ENCODE measurements at regions not wholly inside any gene's neighbourhood (a gene's known extent, or its start where the extent isn't known, plus 50 kb on each side); places are given as distances from the start of the nearest gene placed in this dataset.
"Not testable (repeated sequence)": the region's sequence is repeated elsewhere in the genome, so short reads cannot be mapped to it uniquely, and the experiment has no call there.

DNA sequence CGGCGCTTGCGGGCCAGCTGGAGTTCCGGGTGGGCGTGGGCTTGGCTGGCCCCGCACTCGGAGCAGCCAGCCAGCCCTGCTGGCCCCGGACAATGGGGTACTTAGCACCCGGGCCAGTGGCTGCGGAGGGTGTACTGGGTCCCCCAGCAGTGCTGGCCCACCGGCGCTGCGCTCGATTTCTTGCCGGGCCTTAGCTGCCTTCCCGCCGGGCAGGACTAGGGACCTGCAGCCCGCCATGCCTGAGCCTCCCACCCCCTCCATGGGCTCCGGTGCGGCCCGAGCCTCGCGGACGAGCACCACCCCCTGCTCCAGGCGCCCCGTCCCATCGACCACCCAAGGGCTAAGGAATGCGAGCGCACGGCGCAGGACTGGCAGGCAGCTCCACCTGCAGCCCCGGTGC is 61.4 kb upstream of the CAPRIN1 start:
- POLR2A ChIA-PET (ENCODE audit: partially characterized antibody); intact Hi-C loops (cut with micrococcal nuclease); H3K9me3 Mint-ChIP-seq; H3K36me3 Mint-ChIP-seq; H3K27ac ChIP-seq (ENCODE audit: low read depth, low read length); H3K27ac Mint-ChIP-seq; DNase-seq; H3K4me3 Mint-ChIP-seq; H3K27me3 ChIP-seq (ENCODE audit: insufficient read depth, low read length); H3K4me1 ChIP-seq (ENCODE audit: insufficient read depth, low read length); H3K4me3 ChIP-seq (ENCODE audit: low read length in 2 of 2); H3K36me3 ChIP-seq (ENCODE audit: insufficient read depth, low read length); H3K27me3 Mint-ChIP-seq; H3K4me1 Mint-ChIP-seq; H3K9me3 ChIP-seq (ENCODE audit: control insufficient read depth in 1 of 2, low read length in 2 of 2): not testable (repeated sequence)
- CTCF ChIA-PET (ENCODE audit: partially characterized antibody) = interaction anchor here (0.9 to 3.7 kb wide), 2 partner anchors 8 to 181 kb away, joined by 3 to 29 read pairs; no protein-coding TSS in a partner anchor

DNA sequence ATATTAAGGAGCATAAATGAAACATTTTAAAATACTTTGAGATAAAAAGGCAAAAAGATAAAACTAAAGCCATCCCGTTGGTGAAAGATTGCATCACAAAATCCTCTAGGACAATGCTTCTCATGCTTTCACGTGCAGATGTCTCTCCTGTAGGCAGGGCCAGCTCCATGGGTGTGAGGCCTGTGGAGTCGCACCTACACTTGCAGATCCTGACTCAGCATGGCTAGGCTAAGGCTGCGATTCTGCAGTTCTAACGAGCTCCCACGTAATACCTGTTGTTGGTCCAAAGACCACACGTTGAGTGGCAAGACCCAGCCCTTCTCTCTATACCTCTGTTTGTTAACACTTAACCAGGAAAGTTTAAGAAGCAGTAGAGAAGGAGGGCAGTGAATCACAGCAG is 62.1 kb upstream of the CAPRIN1 start:
- Mint-ChIP-seq H3K27ac (no peak overlapping the region), H3K4me1 (peaks cover 3 to 7% (median 5%) of the 10 kb centered on the region in 4 donors), H3K4me3 (no peak overlapping the region), H3K36me3 (no peaks in the 10 kb centered on the region), H3K9me3 (no peaks in the 10 kb centered on the region), H3K27me3 (peaks cover 1 to 7% of the 10 kb centered on the region in 2 donors)
- Histone ChIP-seq H3K4me3 (ENCODE audit: low read length in 2 of 2) (no peak overlapping the region), H3K36me3 (ENCODE audit: insufficient read depth, low read length) (no peaks in the 10 kb centered on the region), H3K27me3 (ENCODE audit: insufficient read depth, low read length) (no peaks in the 10 kb centered on the region), H3K4me1 (ENCODE audit: insufficient read depth, low read length) (peaks cover 6% of the 10 kb centered on the region), H3K27ac (ENCODE audit: low read depth, low read length) (no peak overlapping the region), H3K9me3 (ENCODE audit: control insufficient read depth in 1 of 2, low read length in 2 of 2) (no peaks in the 10 kb centered on the region)
- intact Hi-C loops (cut with micrococcal nuclease) = no loop called here
- DNase-seq = no peak
- CTCF ChIA-PET (ENCODE audit: partially characterized antibody) = interaction anchor here (1.1 to 3.7 kb wide), 3 partner anchors 8 to 59 kb away, joined by 3 to 29 read pairs (median 7); no protein-coding TSS in a partner anchor
- POLR2A ChIA-PET (ENCODE audit: partially characterized antibody) = no interaction called here

DNA sequence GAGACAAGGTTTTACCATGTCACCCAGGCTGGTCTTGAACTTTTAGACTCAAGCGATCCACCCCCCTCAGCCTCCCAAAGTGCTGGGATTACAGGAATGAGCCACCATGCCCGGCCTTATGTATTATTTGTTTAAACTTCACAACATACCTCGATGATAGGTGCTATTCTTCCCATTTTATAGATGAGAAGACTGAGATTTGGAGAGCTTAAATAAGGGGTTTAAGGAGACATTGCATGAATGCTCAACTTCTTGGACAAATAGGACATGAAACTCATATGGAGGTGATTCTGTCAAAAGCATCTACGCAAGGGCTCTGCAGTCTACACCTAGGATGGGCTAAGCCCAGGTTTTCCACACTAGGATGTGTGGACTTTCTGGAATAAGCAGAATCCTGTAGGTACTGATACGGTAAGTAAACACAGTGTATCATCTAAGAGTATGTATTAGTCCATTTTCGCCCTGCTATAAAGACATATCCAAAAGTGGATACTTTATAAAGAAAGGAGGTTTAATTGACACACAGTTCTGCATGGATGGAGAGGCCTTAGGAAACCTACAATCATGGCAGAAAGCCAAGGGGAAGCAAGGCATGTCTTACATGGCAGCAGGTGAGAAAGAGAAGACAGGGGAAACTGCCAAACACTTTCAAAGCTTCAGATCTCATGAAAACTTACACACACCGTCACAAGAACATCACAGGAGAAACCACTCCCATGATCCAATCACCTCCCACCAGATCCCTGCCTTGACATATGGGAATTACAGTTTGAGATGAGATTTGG is 62.8 kb upstream of the CAPRIN1 start:
- Histone ChIP-seq H3K36me3 (ENCODE audit: insufficient read depth, low read length) (no peaks in the 10 kb centered on the region), H3K4me1 (ENCODE audit: insufficient read depth, low read length) (peaks cover 6% of the 10 kb centered on the region), H3K27me3 (ENCODE audit: insufficient read depth, low read length) (no peaks in the 10 kb centered on the region), H3K9me3 (ENCODE audit: control insufficient read depth in 1 of 2, low read length in 2 of 2) (no peaks in the 10 kb centered on the region), H3K27ac (ENCODE audit: low read depth, low read length) (no peak overlapping the region), H3K4me3 (ENCODE audit: low read length in 2 of 2) (no peak overlapping the region)
- H3K36me3 Mint-ChIP-seq = no peaks in the 10 kb centered on the region
- ChIA-PET CTCF (ENCODE audit: partially characterized antibody) (interaction anchor here (0.5 to 3.7 kb wide), 29 partner anchors 9 to 389 kb away, joined by 3 to 29 read pairs (median 5); partner anchors contain the start of gene ABTB2), POLR2A (ENCODE audit: partially characterized antibody) (no interaction called here)
- no peak overlapping the region for H3K4me3 Mint-ChIP-seq
- H3K9me3 Mint-ChIP-seq = no peaks in the 10 kb centered on the region
- peaks cover 3 to 7% (median 5%) of the 10 kb centered on the region in 4 donors for H3K4me1 Mint-ChIP-seq
- DNase-seq = no peak
- intact Hi-C loops (cut with micrococcal nuclease) = loop anchor here (1.0 kb wide), 2 partner anchors 130 to 180 kb away; no protein-coding TSS in a partner anchor
- H3K27me3 Mint-ChIP-seq = peaks cover 1 to 8% of the 10 kb centered on the region in 2 donors
- H3K27ac Mint-ChIP-seq = no peak overlapping the region

DNA sequence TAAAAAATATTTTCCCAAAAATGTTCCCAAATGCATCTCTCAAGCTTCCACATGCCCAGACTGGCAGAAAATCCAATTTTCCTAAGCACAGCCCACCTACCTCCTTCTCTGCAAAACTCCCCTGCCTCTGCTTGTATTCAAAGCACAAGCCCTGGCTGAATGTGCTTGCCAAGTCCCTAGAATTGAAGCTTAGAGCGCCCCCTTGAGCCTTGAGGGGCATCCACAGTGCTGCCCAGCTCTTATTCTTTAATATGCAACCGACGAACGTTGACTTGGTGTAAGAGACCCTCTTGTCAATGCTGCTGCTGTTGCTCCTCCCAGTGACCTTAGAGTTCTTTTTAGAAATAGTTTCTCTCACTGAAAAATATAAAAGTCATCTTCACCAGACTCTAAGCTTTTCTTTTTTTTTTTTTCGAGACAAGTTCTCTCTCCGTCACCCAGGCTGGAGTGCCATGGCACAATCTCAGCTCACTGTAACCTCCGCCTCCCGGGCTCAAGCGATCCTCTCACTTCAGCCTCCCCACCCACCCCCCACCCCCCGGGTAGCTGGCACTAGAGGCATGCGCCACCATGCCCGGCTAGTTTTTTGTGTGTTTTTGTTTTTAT is 63.5 kb upstream of the CAPRIN1 start:
- Mint-ChIP-seq H3K4me3 (no peak overlapping the region), H3K27me3 (peaks cover 1 to 8% of the 10 kb centered on the region in 2 donors), H3K4me1 (peaks cover 3 to 7% (median 5%) of the 10 kb centered on the region in 4 donors), H3K27ac (no peak overlapping the region), H3K9me3 (no peaks in the 10 kb centered on the region), H3K36me3 (no peaks in the 10 kb centered on the region)
- no peaks in the 10 kb centered on the region for H3K27me3 ChIP-seq (ENCODE audit: insufficient read depth, low read length)
- ChIA-PET CTCF (ENCODE audit: partially characterized antibody) (interaction anchor here (0.5 to 3.7 kb wide), 38 partner anchors 10 to 392 kb away, joined by 3 to 29 read pairs (median 5); partner anchors contain the start of gene ABTB2), POLR2A (ENCODE audit: partially characterized antibody) (no interaction called here)
- no peaks in the 10 kb centered on the region for H3K36me3 ChIP-seq (ENCODE audit: insufficient read depth, low read length)
- H3K4me3 ChIP-seq (ENCODE audit: low read length in 2 of 2) = no peak overlapping the region
- peaks cover 6% of the 10 kb centered on the region for H3K4me1 ChIP-seq (ENCODE audit: insufficient read depth, low read length)
- DNase-seq = peak; percentile 61 to 73 (median 67)
- intact Hi-C loops (cut with micrococcal nuclease) = loop anchor here (1.0 kb wide), 2 partner anchors 130 to 180 kb away; no protein-coding TSS in a partner anchor
- no peak overlapping the region for H3K27ac ChIP-seq (ENCODE audit: low read depth, low read length)
- no peaks in the 10 kb centered on the region for H3K9me3 ChIP-seq (ENCODE audit: control insufficient read depth in 1 of 2, low read length in 2 of 2)

DNA sequence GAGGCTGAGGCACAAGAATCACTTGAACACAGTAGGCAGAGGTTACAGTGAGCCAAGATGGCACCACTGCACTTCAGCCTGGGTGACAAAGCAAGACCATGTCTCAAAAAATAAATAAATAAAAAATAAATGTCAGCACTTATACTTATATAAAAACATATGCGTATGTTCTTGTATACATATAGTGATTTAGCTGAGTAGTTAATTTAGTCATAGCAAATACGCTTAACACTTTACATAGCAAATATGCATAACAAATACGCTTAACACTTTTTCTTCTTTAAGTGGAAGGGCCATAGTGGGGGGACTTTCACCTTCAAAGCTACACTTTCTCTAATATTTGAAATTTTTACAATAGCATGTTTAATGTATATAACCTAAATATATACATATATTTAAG is 64.0 kb upstream of the CAPRIN1 start:
- Histone ChIP-seq H3K4me3 (ENCODE audit: low read length in 2 of 2) (no peak overlapping the region), H3K4me1 (ENCODE audit: insufficient read depth, low read length) (peaks cover 6% of the 10 kb centered on the region), H3K27me3 (ENCODE audit: insufficient read depth, low read length) (no peaks in the 10 kb centered on the region), H3K36me3 (ENCODE audit: insufficient read depth, low read length) (no peaks in the 10 kb centered on the region), H3K9me3 (ENCODE audit: control insufficient read depth in 1 of 2, low read length in 2 of 2) (no peaks in the 10 kb centered on the region), H3K27ac (ENCODE audit: low read depth, low read length) (no peak overlapping the region)
- Mint-ChIP-seq H3K36me3 (no peaks in the 10 kb centered on the region), H3K4me3 (no peak overlapping the region), H3K27ac (no peak overlapping the region), H3K4me1 (peaks cover 3 to 7% (median 5%) of the 10 kb centered on the region in 4 donors), H3K27me3 (peaks cover 1 to 8% of the 10 kb centered on the region in 2 donors), H3K9me3 (no peaks in the 10 kb centered on the region)
- intact Hi-C loops (cut with micrococcal nuclease) = no loop called here
- no peak for DNase-seq
- ChIA-PET POLR2A (ENCODE audit: partially characterized antibody) (no interaction called here), CTCF (ENCODE audit: partially characterized antibody) (interaction anchor here (0.6 to 3.7 kb wide), 37 partner anchors 9 to 392 kb away, joined by 3 to 29 read pairs (median 5); partner anchors contain the start of gene ABTB2)

DNA sequence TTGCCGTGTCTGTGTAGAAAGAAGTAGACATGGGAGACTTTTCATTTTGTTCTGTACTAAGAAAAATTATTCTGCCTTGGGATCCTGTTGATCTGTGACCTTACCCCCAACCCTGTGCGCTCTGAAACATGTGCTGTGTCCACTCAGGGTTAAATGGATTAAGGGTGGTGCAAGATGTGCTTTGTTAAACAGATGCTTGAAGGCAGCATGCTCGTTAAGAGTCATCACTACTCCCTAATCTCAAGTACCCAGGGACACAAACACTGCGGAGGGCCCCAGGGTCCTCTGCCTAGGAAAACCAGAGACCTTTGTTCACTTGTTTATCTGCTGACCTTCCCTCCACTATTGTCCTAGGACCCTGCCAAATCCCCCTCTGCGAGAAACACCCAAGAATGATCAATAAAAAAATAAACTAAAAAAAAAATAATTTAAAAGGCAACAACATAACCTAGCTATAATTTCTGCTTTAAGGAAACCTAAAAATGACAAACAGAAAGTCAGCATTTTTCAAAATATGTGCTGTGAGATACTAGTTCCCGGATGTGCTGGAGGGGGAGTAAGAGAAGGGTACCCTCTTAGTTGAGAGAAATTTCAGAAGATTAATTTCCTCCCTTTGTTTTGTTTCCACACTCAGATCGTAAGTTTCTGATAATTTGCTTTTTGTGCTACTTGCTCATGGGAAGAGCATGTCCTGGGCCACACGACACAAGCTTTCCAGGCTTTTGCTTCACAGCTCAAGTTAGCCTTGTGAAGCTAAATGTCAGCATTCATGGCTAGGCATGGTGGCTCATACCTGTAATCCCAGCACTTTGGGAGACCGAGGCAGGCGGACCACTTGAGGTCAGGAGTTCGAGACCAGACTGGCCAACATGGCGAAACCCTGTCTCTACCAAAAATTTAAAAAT is 64.7 kb upstream of the CAPRIN1 start:
- H3K4me1 Mint-ChIP-seq; H3K4me1 ChIP-seq (ENCODE audit: insufficient read depth, low read length); H3K27me3 ChIP-seq (ENCODE audit: insufficient read depth, low read length); POLR2A ChIA-PET (ENCODE audit: partially characterized antibody); H3K36me3 Mint-ChIP-seq; H3K9me3 ChIP-seq (ENCODE audit: control insufficient read depth in 1 of 2, low read length in 2 of 2); H3K36me3 ChIP-seq (ENCODE audit: insufficient read depth, low read length); H3K4me3 ChIP-seq (ENCODE audit: low read length in 2 of 2); H3K27ac Mint-ChIP-seq; H3K9me3 Mint-ChIP-seq; H3K27ac ChIP-seq (ENCODE audit: low read depth, low read length); H3K27me3 Mint-ChIP-seq; intact Hi-C loops (cut with micrococcal nuclease); H3K4me3 Mint-ChIP-seq; DNase-seq: not testable (repeated sequence)
- CTCF ChIA-PET (ENCODE audit: partially characterized antibody) = interaction anchor here (0.6 to 3.7 kb wide), 21 partner anchors 9 to 393 kb away, joined by 3 to 29 read pairs (median 6); no protein-coding TSS in a partner anchor

Data from CD4-positive, alpha-beta memory T cell (primary cell).